ENCODE measurements at regions not wholly inside any gene's neighbourhood (a gene's known extent, or its start where the extent isn't known, plus 50 kb on each side); places are given as distances from the start of the nearest gene placed in this dataset.

GRCh38 chr15:98034731-98035130 is 74.2 kb downstream of the ARRDC4 start:
- TF ChIP-seq, protein P1, sequence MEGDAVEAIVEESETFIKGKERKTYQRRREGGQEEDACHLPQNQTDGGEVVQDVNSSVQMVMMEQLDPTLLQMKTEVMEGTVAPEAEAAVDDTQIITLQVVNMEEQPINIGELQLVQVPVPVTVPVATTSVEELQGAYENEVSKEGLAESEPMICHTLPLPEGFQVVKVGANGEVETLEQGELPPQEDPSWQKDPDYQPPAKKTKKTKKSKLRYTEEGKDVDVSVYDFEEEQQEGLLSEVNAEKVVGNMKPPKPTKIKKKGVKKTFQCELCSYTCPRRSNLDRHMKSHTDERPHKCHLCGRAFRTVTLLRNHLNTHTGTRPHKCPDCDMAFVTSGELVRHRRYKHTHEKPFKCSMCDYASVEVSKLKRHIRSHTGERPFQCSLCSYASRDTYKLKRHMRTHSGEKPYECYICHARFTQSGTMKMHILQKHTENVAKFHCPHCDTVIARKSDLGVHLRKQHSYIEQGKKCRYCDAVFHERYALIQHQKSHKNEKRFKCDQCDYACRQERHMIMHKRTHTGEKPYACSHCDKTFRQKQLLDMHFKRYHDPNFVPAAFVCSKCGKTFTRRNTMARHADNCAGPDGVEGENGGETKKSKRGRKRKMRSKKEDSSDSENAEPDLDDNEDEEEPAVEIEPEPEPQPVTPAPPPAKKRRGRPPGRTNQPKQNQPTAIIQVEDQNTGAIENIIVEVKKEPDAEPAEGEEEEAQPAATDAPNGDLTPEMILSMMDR (conservative IDR thresholded peaks at IDR 0.05): no peak
- TF ChIP-seq ZFX (IDR thresholded peaks at IDR 0.05): no peak
